VCaP (cell line): ENCODE measurements at regions not wholly inside any gene's neighbourhood (a gene's known extent, or its start where the extent isn't known, plus 50 kb on each side); places are given as distances from the start of the nearest gene placed in this dataset.

Experiments used
- H3K27ac ChIP-seq: fragments of 450-650 bp; 2 replicates; pipeline ENCODE4 v1.5.1; 2017
- TF ChIP-seq, protein P1 (sequence below): fragments of 450-650 bp; conservative IDR thresholded peaks from 2 replicates; pipeline ENCODE4 v1.5.1; 2017; ENCODE audit warnings: mild to moderate bottlenecking, moderate library complexity

DNA sequence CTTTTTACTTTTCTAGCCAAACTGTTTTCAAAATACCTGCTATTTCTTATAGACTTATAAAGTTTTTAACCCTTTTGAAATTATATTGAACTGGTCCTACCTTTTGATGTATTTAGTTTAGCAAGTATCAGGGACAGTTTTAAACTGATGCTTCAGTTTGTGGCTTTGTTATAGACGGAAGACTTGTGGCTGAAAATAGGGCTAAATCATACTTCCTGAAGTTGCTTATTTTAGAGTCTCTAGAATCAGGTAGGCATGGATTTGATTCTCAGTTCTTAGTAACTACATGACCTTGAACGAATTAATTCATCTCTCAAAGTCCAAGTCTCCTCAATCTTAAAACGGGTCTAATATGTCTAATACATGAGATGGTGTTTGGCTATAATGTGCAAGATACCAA is 322.8 kb downstream of the RAP2B start:
- no peak overlapping the region for H3K27ac ChIP-seq
- TF ChIP-seq, protein P1, sequence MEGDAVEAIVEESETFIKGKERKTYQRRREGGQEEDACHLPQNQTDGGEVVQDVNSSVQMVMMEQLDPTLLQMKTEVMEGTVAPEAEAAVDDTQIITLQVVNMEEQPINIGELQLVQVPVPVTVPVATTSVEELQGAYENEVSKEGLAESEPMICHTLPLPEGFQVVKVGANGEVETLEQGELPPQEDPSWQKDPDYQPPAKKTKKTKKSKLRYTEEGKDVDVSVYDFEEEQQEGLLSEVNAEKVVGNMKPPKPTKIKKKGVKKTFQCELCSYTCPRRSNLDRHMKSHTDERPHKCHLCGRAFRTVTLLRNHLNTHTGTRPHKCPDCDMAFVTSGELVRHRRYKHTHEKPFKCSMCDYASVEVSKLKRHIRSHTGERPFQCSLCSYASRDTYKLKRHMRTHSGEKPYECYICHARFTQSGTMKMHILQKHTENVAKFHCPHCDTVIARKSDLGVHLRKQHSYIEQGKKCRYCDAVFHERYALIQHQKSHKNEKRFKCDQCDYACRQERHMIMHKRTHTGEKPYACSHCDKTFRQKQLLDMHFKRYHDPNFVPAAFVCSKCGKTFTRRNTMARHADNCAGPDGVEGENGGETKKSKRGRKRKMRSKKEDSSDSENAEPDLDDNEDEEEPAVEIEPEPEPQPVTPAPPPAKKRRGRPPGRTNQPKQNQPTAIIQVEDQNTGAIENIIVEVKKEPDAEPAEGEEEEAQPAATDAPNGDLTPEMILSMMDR, result no peak

DNA sequence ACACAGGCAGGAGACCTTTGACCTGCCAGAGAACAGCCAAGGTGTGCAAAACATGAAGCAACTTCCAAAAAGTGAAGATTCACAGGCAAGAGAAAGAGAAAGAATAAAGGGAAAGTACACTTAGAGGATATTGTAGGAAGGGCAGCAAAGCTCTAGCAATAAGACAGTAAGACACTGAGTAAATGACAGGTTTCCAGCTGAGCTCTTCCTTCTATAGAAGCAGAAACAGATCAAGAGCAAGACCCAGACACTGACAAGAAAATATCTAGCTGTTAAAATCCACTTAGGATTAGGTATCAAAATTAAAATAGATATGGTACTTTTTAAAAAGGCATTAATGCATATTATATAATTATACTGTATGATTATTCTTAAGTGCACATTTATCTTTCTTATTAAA is 333.4 kb downstream of the RAP2B start:
- TF ChIP-seq, protein P1, result no peak
- H3K27ac ChIP-seq, result no peak overlapping the region

DNA sequence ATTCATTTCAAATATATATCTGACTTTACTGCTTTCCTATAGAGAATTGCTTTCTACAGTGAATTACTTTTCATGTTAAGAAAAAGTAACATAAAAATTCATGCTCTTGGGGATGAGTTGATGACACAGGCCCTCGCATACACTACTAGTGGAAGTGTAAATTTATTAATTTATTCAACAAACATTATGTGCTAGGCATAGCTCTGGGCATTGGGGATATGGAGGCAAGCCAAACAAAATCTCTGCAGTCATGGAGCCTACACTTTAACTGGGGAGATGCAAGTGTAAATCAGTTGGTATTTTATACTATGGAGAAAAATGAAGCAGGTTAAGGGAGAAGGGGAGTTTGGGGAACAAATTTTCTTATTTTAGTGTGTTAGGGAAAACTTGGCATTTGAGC is 340.7 kb downstream of the RAP2B start:
- H3K27ac ChIP-seq, result no peak overlapping the region
- TF ChIP-seq, protein P1, result no peak

DNA sequence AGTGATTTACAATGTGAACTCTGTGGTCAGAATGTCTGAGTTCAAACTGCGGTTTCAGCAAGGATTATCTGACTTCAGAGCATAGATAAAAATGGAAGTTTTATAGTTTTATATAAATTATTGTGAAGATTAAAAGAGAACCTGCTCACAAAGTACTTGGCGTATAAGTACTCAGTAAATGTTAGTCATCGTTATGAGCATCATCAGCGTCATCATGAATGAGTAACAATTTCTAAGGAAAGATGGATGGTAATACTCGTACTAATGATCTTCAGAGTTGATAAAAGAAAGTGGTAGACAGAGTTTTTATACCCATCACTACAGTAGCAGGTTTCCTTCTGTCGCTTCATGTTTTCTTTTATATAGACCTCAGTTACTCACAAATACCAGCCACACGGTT is 341.8 kb downstream of the RAP2B start:
- no peak overlapping the region for H3K27ac ChIP-seq
- TF ChIP-seq, protein P1, result no peak

DNA sequence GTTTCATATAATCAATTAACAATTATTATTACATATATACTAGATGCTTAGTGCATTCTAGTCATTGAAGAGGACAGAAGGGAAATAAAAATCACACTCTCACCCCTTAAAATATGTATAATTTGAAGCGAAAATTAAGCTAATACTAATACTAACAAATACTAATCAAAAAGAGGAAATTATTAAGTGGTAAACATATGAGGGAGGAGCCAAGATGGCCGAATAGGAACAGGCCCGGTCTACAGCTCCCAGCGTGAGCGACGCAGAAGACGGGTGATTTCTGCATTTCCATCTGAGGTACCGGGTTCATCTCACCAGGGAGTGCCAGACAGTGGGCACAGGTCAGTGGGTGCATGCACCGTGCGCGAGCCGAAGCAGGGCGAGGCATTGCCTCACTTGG is 344.2 kb downstream of the RAP2B start:
- peak overlapping the region; percentile 36; the same call in 1 of the 2 replicates for H3K27ac ChIP-seq

DNA sequence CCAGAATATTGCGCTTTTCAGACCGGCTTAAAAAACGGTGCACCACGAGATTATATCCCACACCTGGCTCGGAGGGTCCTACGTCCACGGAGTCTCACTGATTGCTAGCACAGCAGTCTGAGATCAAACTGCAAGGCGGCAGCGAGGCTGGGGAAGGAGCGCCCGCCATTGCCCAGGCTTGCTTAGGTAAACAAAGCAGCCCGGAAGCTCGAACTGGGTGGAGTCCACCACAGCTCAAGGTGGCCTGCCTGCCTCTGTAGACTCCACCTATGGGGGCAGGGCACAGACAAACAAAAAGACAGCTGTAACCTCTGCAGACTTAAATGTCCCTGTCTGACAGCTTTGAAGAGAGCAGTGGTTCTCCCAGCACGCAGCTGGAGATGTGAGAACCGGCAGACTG is 344.7 kb downstream of the RAP2B start:
- peak overlapping the region; percentile 36; the same call in 1 of the 2 replicates for H3K27ac ChIP-seq

DNA sequence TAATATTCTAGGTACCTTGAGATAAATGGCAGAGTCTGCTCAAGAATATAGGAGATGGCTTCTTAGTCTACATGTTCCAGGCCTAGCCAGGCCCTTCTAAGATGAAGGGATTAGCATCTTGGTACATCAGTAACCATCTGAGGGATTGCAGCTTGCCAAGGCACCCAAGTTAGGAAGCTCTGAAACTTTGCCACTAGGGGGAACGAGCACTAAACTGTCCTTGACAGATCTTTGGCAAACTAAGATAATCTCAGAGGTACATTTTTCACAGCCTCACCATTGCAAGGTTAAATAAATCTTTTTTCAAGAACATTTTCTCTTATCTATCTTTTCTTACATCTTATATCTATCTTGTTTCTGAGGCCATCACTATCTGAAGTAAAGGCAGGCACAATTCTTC is 351.2 kb downstream of the RAP2B start:
- H3K27ac ChIP-seq, result no peak overlapping the region
- TF ChIP-seq, protein P1, result peak; percentile 55

DNA sequence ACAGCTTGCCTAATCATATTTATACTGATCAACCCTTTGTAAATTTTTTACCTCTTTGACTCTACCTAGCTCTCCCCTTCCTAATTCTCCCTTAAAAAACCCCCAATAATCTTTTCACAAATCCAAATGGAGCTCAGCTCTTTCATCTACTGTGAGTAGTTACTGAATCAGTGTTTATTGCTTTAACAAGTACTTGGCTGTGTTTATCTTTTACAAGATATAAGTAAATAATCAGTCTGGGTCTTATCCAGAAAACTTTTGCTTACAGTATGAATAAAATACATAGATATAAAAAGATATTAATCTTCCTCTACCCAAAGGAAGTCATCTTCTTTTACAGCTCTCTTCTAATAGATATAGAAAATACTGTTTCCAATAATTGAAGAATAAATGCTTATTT is 366.4 kb downstream of the RAP2B start:
- no peak overlapping the region for H3K27ac ChIP-seq
- TF ChIP-seq, protein P1, result no peak

DNA sequence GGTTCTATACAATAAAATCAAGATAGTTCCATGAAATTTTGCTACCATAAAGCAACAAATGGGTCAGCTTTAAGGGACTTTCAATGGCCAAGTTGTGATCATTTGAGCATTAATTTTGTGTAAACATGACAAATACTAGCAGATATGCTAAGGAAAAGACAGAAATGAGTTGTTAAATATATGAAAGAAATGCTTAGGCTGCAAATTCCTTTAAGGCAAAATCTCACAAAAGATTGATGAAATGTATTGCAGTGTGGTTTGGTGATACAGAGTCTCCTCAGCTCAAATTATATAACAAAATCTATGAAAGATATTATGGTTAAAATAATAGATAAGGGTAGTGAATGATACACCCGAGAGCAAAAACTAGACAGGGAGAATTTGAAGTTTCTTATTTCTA is 377.2 kb downstream of the RAP2B start:
- no peak overlapping the region for H3K27ac ChIP-seq
- TF ChIP-seq, protein P1, result no peak
